ENCODE measurements at regions not wholly inside any gene's neighbourhood (a gene's known extent, or its start where the extent isn't known, plus 50 kb on each side); places are given as distances from the start of the nearest gene placed in this dataset.
"Not testable (repeated sequence)": the region's sequence is repeated elsewhere in the genome, so short reads cannot be mapped to it uniquely, and the experiment has no call there.

DNA sequence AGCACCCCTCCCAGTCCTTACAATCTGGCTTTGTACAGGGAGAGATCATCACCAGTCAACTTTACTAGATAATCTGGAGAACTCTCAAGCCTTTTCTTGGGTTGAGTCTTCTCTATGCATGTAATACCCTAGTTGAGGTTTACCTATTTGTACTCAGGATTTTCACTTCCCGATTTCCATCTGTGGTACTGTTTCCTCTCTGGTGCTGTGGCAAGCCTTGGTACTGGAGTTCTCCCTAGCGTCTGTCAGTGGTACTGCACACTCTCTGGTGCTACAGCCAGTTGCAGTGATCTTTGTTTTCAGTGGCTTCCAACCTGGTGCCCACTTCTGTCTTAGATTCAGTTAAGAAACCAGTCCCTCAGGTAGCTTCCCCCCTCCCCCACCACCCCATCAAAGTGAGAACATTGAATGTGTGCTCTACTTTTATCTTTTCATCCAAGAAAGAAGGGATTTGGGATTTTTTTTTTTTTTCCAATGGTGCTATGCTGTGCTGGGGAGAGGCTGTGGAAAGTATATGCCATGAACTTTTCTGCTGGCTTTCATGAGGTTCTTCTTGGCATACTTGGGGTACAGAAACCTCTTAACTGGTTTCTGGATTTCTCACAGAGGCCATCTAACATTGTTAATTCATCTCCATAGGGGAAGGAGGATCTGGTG, 69.4 kb upstream of the EVL start:
- H3K27me3 ChIP-seq (replicated peaks; ENCODE audit: insufficient read depth, low read depth, low read length, poor library complexity), result no peaks in the 10 kb centered on the region
- DNase-seq (ENCODE audit: low spot score), result peak; percentile 69
- H3K4me3 ChIP-seq (ENCODE audit: low read depth, low read length, poor library complexity, severe bottlenecking), result no peak overlapping the region
- H3K36me3 ChIP-seq (ENCODE audit: insufficient read depth, low read length, poor library complexity, severe bottlenecking), result no peaks in the 10 kb centered on the region
- H3K27ac ChIP-seq (ENCODE audit: low read depth, low read length, poor library complexity, severe bottlenecking), result no peak overlapping the region
- no peaks in the 10 kb centered on the region for H3K9me3 ChIP-seq (ENCODE audit: low read depth, low read length, poor library complexity, severe bottlenecking)
- no TSS peak for BruUV-seq (replicated peaks)
- H3K4me1 ChIP-seq (ENCODE audit: insufficient read depth, low read length, poor library complexity, severe bottlenecking), result no peaks in the 10 kb centered on the region
- ChIA-PET POLR2A (ENCODE audit: low non-redundant PET) (no interaction called here), CTCF (no interaction called here)
- intact Hi-C loops (cut with micrococcal nuclease; ENCODE audit: unreplicated experiment), result no loop called here
- TF ChIP-seq, protein P1, sequence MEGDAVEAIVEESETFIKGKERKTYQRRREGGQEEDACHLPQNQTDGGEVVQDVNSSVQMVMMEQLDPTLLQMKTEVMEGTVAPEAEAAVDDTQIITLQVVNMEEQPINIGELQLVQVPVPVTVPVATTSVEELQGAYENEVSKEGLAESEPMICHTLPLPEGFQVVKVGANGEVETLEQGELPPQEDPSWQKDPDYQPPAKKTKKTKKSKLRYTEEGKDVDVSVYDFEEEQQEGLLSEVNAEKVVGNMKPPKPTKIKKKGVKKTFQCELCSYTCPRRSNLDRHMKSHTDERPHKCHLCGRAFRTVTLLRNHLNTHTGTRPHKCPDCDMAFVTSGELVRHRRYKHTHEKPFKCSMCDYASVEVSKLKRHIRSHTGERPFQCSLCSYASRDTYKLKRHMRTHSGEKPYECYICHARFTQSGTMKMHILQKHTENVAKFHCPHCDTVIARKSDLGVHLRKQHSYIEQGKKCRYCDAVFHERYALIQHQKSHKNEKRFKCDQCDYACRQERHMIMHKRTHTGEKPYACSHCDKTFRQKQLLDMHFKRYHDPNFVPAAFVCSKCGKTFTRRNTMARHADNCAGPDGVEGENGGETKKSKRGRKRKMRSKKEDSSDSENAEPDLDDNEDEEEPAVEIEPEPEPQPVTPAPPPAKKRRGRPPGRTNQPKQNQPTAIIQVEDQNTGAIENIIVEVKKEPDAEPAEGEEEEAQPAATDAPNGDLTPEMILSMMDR (conservative IDR thresholded peaks at IDR 0.05; ENCODE audit: low read depth, low read length), result peak; percentile 83
- TF ChIP-seq EZH2 (IDR thresholded peaks at IDR 0.05; ENCODE audit: borderline replicate concordance, low read depth, low read length, poor library complexity, severe bottlenecking), result no peak

DNA sequence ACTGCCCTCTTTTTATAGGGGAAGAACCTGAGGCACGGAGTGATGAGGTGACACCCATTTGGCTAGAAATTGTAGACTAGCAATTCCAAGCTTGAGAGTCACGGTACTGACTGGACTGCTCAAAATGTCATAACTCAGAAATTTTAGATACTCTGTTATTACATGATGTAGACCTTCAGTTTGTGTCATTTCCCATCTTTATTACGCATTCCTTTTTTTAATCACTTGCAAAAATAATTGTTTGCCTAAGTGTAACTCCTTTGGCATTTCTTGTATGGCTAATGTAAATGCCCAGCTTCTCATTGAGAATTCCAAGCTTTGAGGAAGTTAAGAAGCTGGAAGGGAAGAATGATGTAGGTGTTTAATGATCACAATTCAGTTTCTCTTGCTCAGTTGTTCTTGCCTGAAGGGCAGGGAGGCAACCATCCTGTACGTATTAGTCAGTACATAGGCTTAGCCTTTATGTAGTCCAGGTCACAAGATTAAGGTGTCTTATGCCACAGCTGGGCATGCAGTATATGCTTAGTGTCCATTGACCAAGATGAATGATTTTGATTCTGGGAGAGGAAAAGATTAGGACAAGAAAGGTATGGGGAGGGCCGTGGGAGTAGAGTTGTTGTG, 68.2 kb upstream of the EVL start:
- no peaks in the 10 kb centered on the region for H3K4me1 ChIP-seq (ENCODE audit: insufficient read depth, low read length, poor library complexity, severe bottlenecking)
- H3K4me3 ChIP-seq (ENCODE audit: low read depth, low read length, poor library complexity, severe bottlenecking), result no peak overlapping the region
- TF ChIP-seq, protein P1 (conservative IDR thresholded peaks at IDR 0.05; ENCODE audit: low read depth, low read length), result no peak
- no peak for TF ChIP-seq EZH2 (IDR thresholded peaks at IDR 0.05; ENCODE audit: borderline replicate concordance, low read depth, low read length, poor library complexity, severe bottlenecking)
- no TSS peak for BruUV-seq (replicated peaks)
- peaks cover 3% of the 10 kb centered on the region for H3K9me3 ChIP-seq (ENCODE audit: low read depth, low read length, poor library complexity, severe bottlenecking)
- ChIA-PET POLR2A (ENCODE audit: low non-redundant PET) (no interaction called here), CTCF (no interaction called here)
- no peak for DNase-seq (ENCODE audit: low spot score)
- intact Hi-C loops (cut with micrococcal nuclease; ENCODE audit: unreplicated experiment), result no loop called here
- H3K36me3 ChIP-seq (ENCODE audit: insufficient read depth, low read length, poor library complexity, severe bottlenecking), result no peaks in the 10 kb centered on the region
- no peaks in the 10 kb centered on the region for H3K27me3 ChIP-seq (replicated peaks; ENCODE audit: insufficient read depth, low read depth, low read length, poor library complexity)
- no peak overlapping the region for H3K27ac ChIP-seq (ENCODE audit: low read depth, low read length, poor library complexity, severe bottlenecking)

DNA sequence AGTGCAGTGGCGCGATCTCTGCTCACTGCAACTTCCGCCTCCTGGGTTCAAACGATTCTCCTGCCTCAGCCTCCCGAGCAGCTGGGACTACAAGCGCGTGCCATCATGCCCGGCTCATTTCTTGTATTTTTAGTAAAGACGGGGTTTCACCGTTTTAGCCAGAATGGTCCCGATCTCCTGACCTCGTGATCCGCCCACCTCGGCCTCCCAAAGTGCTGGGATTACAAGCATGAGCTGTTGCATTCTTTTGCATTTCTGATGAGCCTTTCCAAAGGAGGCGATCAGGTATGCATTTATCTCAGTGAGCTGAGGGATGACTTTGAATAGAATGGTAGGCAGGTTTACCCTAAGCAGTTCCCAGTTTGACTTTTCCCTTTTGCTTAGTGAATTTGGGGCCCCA, 64.8 kb upstream of the EVL start:
- POLR2A ChIA-PET (ENCODE audit: low non-redundant PET); DNase-seq (ENCODE audit: low spot score); H3K4me1 ChIP-seq (ENCODE audit: insufficient read depth, low read length, poor library complexity, severe bottlenecking); H3K27me3 ChIP-seq (replicated peaks; ENCODE audit: insufficient read depth, low read depth, low read length, poor library complexity); H3K36me3 ChIP-seq (ENCODE audit: insufficient read depth, low read length, poor library complexity, severe bottlenecking); CTCF ChIA-PET; H3K4me3 ChIP-seq (ENCODE audit: low read depth, low read length, poor library complexity, severe bottlenecking); BruUV-seq (replicated peaks); H3K27ac ChIP-seq (ENCODE audit: low read depth, low read length, poor library complexity, severe bottlenecking); intact Hi-C loops (cut with micrococcal nuclease; ENCODE audit: unreplicated experiment): not testable (repeated sequence)
- peaks cover 27% of the 10 kb centered on the region for H3K9me3 ChIP-seq (ENCODE audit: low read depth, low read length, poor library complexity, severe bottlenecking)

DNA sequence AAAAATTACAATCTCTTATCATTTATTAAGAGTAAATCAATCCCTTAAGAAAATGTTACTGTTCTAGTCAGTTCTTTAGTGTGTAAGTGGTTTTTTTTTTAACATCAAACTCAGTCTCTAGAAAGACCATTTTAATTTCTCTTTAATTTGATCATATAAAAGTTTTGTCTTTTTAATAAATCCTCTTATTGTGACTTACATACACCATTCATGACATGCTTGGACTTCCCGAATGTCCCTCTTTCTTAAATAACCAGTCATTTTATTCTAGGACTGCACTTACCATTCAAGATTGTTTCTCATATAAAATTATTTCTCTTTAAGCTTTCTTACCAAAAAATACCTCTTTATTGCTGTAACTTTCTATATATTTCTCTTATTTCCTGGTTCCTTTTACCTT, 60.8 kb upstream of the EVL start:
- no TSS peak for BruUV-seq (replicated peaks)
- no peak overlapping the region for H3K27ac ChIP-seq (ENCODE audit: low read depth, low read length, poor library complexity, severe bottlenecking)

More for the DNA sequence above, 60.8 kb upstream of the EVL start:
- CTCF ChIA-PET, result no interaction called here
- POLR2A ChIA-PET (ENCODE audit: low non-redundant PET), result no interaction called here
- Histone ChIP-seq H3K4me3 (ENCODE audit: low read depth, low read length, poor library complexity, severe bottlenecking) (no peak overlapping the region), H3K4me1 (ENCODE audit: insufficient read depth, low read length, poor library complexity, severe bottlenecking) (no peaks in the 10 kb centered on the region), H3K36me3 (ENCODE audit: insufficient read depth, low read length, poor library complexity, severe bottlenecking) (no peaks in the 10 kb centered on the region), H3K27me3 (replicated peaks; ENCODE audit: insufficient read depth, low read depth, low read length, poor library complexity) (no peaks in the 10 kb centered on the region), H3K9me3 (ENCODE audit: low read depth, low read length, poor library complexity, severe bottlenecking) (peaks cover 27% of the 10 kb centered on the region)
- no peak for DNase-seq (ENCODE audit: low spot score)
- intact Hi-C loops (cut with micrococcal nuclease; ENCODE audit: unreplicated experiment), result no loop called here
- no peak for TF ChIP-seq EZH2 (IDR thresholded peaks at IDR 0.05; ENCODE audit: borderline replicate concordance, low read depth, low read length, poor library complexity, severe bottlenecking)
- TF ChIP-seq, protein P1 (conservative IDR thresholded peaks at IDR 0.05; ENCODE audit: low read depth, low read length), result no peak
